Activated CD4-positive, alpha-beta memory T cell treated with anti-CD3 and anti-CD28 coated beads, Interleukin-2, amount 10 ng/mL, durations not matched to agents 7 days and 5 days (primary cell): ENCODE measurements at regions not wholly inside any gene's neighbourhood (a gene's known extent, or its start where the extent isn't known, plus 50 kb on each side); places are given as distances from the start of the nearest gene placed in this dataset.
A peak's percentile ranks its signal among the peaks of the same experiment; 100 is the strongest.

Experiments
- CTCF ChIA-PET: fragments of 350-600 bp; sonication (Branson Sonifier 250); formaldehyde crosslinking; loops from one replicate; lab custom pipeline; 2021; ENCODE audit warnings: antibody characterized with exemption, inconsistent platforms; lab: Charles Lee
- POLR2A ChIA-PET: fragments of 350-600 bp; sonication (Branson Sonifier 250); formaldehyde crosslinking; loops from one replicate; lab custom pipeline; 2021; ENCODE audit warnings: antibody characterized with exemption; lab: Charles Lee
- DNase-seq: peaks from one replicate; pipeline ENCODE4 v3.0.0-alpha.2; 2020
- H3K27ac Mint-ChIP-seq: one replicate; pipeline ENCODE4 v1.8.0; 2021; ENCODE audit warnings: mild to moderate bottlenecking, mixed read lengths
- H3K27me3 Mint-ChIP-seq: one replicate; pipeline ENCODE4 v1.8.0; 2021; ENCODE audit warnings: mixed read lengths
- H3K36me3 Mint-ChIP-seq: one replicate; pipeline ENCODE4 v1.8.0; 2021; ENCODE audit warnings: low read depth, mixed read lengths
- H3K4me1 Mint-ChIP-seq: one replicate; pipeline ENCODE4 v1.8.0; 2021; ENCODE audit warnings: mixed read lengths
- H3K4me3 Mint-ChIP-seq: one replicate; pipeline ENCODE4 v1.8.0; 2021; ENCODE audit warnings: mild to moderate bottlenecking, mixed read lengths
- H3K9me3 Mint-ChIP-seq: one replicate; pipeline ENCODE4 v1.8.0; 2021; ENCODE audit warnings: mixed read lengths

DNA sequence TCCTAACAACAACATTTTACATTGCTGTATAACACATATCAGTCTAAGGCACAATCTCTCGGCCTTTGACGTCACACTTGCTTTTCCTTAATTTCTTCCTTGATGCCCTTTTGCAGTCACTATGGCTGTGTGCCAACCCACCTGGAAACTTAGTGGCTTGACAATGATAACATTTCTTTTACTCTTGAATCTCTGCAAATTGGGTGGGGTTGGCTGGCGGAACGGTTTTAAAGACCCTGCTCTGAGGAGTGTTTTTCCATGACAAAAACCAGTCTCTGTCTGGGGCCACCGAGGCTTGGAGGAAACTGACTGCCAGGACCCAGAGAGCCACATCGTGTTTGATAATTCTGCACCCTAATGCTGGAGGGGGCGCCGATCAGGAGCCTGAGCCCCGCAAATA is 115.6 kb downstream of the KLF13 start:
- no peaks in the 10 kb centered on the region for H3K9me3 Mint-ChIP-seq
- POLR2A ChIA-PET: interaction anchor here (0.6 to 2.5 kb wide), 3 partner anchors 11 to 116 kb away, joined by 3 to 8 read pairs (median 3); partner anchors contain the start of gene KLF13
- H3K27me3 Mint-ChIP-seq: no peaks in the 10 kb centered on the region
- peaks cover 56% of the 10 kb centered on the region for H3K4me1 Mint-ChIP-seq
- peak overlapping the region; percentile 31 for H3K4me3 Mint-ChIP-seq
- H3K36me3 Mint-ChIP-seq: no peaks in the 10 kb centered on the region
- CTCF ChIA-PET: interaction anchor here (0.9 to 12.9 kb wide), 3 partner anchors 12 to 79 kb away, joined by 3 to 162 read pairs (median 117); no protein-coding TSS in a partner anchor
- no peak for DNase-seq
- H3K27ac Mint-ChIP-seq: no peak overlapping the region

DNA sequence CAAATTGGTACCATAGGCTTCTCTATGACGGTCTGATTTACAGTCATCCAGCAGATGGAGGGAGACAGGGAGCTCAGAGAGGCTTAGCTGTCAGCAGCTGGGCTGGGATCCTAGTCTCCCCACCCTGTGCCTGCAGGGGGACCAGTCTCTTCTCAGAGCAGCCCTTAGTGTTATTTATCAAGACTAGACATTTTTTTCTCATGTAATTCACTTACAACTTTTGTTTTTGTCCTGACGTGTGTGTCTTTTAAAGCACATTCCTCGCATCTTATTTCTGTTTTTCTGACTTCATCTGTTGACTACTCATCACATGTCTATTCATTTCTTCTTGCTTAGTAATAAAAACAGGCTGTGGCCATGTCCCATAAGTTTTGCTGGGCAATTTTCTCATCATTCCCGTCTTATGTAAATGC is 116.1 kb downstream of the KLF13 start:
- peaks cover 51% of the 10 kb centered on the region for H3K4me1 Mint-ChIP-seq
- DNase-seq: no peak
- CTCF ChIA-PET: interaction anchor here (0.6 to 12.9 kb wide), 4 partner anchors 8 to 80 kb away, joined by 3 to 162 read pairs (median 6); no protein-coding TSS in a partner anchor

DNA sequence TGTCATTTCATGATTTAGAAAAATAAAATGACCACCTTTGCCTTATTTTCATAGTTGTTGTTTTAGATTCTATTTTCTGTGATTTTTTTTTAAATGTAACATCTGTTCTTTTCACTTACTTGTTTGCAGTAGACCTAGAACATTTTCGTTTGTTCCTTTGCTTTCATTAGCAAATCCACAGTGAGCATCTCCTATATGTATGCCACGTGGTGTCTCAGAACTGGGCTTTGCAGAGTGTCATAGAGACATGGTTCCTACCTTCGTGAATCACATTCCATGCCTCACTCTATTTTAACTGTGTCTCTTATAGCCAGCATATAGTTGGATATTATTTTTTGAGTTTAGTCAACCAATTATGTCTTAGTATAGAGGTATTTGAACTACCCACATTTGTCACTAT is 118.2 kb downstream of the KLF13 start:
- H3K36me3 Mint-ChIP-seq: no peaks in the 10 kb centered on the region
- no peaks in the 10 kb centered on the region for H3K27me3 Mint-ChIP-seq
- DNase-seq: no peak
- peaks cover 4% of the 10 kb centered on the region for H3K9me3 Mint-ChIP-seq
- peaks cover 41% of the 10 kb centered on the region for H3K4me1 Mint-ChIP-seq
- CTCF ChIA-PET: interaction anchor here (0.7 to 2.0 kb wide), 3 partner anchors 10 to 110 kb away, joined by 3 to 9 read pairs (median 3); no protein-coding TSS in a partner anchor
- POLR2A ChIA-PET: interaction anchor here (1.0 to 1.5 kb wide), 2 partner anchors 9 to 11 kb away, joined by 3 to 7 read pairs; no protein-coding TSS in a partner anchor
- H3K4me3 Mint-ChIP-seq: no peak overlapping the region
- H3K27ac Mint-ChIP-seq: no peak overlapping the region

More for the DNA sequence above, 116.1 kb downstream of the KLF13 start:
- no peaks in the 10 kb centered on the region for H3K27me3 Mint-ChIP-seq
- no peak overlapping the region for H3K27ac Mint-ChIP-seq
- POLR2A ChIA-PET: interaction anchor here (1.6 kb wide), 1 partner anchor 10 kb away, joined by 3 read pairs; no protein-coding TSS in a partner anchor
- H3K36me3 Mint-ChIP-seq: no peaks in the 10 kb centered on the region
- H3K4me3 Mint-ChIP-seq: peak overlapping the region; percentile 31
- H3K9me3 Mint-ChIP-seq: no peaks in the 10 kb centered on the region

GRCh38 chr15:31446546-31446945 is 119.9 kb downstream of the KLF13 start:
- Mint-ChIP-seq H3K36me3 (no peaks in the 10 kb centered on the region), H3K27ac (no peak overlapping the region), H3K4me1 (peaks cover 33% of the 10 kb centered on the region), H3K27me3 (no peaks in the 10 kb centered on the region), H3K4me3 (no peak overlapping the region), H3K9me3 (peaks cover 4% of the 10 kb centered on the region)
- ChIA-PET POLR2A (no interaction called here), CTCF (no interaction called here)
- DNase-seq: no peak

DNA sequence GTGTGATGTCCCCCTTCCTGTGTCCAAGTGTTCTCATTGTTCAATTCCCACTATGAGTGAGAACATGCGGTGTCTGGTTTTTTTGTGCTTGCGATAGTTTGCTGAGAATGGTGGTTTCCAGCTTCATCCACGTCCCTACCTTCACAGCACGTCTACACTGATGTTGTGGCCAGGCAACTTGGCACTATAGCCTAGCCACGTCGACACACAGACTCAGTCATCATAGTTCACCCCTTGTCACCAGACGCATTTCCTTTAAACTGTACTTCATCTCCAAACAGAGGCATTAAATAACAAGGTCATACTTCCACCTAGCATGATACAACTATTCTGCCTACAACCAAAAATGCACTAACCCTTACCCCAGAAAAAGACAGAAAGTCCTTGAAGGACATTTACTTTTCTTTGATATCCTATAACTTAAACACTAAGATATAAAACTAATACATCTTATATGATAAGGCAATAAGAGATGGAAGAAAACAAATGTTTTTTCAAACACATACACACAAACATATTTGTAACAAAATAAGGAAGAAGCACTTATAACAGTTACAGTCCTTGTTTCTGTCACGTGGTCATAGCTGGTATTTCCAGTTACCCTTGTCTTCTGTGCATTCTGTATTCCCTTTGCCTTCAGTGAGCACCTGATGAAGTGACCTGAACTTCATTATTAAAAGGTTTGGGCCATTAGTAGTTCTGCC is 121.4 kb downstream of the KLF13 start:
- Mint-ChIP-seq H3K4me1 (peaks cover 21% of the 10 kb centered on the region), H3K4me3 (no peak overlapping the region), H3K36me3 (no peaks in the 10 kb centered on the region), H3K9me3 (peaks cover 4% of the 10 kb centered on the region), H3K27me3 (no peaks in the 10 kb centered on the region), H3K27ac (no peak overlapping the region)
- POLR2A ChIA-PET: no interaction called here
- no peak for DNase-seq
- CTCF ChIA-PET: no interaction called here

GRCh38 chr15:31448635-31448979 is 122.0 kb downstream of the KLF13 start:
- peaks cover 17% of the 10 kb centered on the region for H3K4me1 Mint-ChIP-seq
- peaks cover 4% of the 10 kb centered on the region for H3K9me3 Mint-ChIP-seq
- H3K36me3 Mint-ChIP-seq: no peaks in the 10 kb centered on the region
- no peak for DNase-seq
- ChIA-PET POLR2A (no interaction called here), CTCF (no interaction called here)
- no peak overlapping the region for H3K27ac Mint-ChIP-seq
- no peak overlapping the region for H3K4me3 Mint-ChIP-seq
- no peaks in the 10 kb centered on the region for H3K27me3 Mint-ChIP-seq

DNA sequence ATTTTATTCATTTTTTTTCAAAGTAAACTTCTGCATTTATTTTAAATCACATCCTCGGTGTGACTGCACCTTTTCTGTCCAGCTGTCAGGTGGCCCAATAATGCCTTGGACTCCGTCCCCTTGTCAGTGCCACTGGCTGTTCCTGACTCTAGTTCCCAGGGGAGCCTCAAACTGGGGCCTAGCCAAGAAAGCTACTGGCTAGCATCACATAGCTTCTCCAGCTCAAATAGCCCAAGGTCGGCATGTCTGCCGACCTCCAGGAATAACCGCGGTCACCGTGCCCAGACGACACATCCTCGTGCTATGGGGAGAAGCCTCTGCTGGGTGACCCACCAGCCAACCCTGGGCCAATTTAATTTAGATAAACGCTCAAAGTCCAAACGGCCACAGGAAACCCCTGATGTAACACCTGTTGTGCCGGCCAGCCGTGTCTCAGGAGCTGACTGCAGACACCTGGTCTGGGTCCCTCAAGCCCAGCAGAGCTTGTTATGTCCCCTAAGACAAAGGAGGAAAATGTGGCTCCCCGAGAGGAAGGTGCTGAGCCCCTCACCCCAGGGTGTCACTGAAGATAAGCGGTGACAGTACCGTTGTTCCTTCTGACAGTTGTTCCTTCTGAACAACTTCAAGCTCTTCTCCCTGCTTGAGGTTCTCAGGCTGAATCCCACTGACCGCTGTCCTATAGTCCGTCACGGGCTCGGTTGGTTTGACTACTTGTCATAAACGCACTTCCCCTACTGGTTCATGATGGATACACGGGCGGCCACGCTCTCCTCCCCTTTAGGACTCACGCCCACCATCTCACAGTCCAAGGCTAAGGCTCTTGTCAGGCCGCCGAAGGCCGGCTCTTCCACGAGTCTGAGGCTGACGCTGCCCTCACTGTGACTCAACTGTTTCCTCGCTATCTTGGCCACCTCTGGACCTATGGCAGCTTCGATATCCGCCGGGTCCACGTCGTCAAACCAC is 126.2 kb downstream of the KLF13 start:
- no peak overlapping the region for H3K27ac Mint-ChIP-seq
- no peak overlapping the region for H3K4me3 Mint-ChIP-seq
- peaks cover 6% of the 10 kb centered on the region for H3K36me3 Mint-ChIP-seq
- H3K4me1 Mint-ChIP-seq: peaks cover 13% of the 10 kb centered on the region
- no peaks in the 10 kb centered on the region for H3K27me3 Mint-ChIP-seq
- no peak for DNase-seq
- CTCF ChIA-PET: no interaction called here
- POLR2A ChIA-PET: interaction anchor here (0.7 to 1.6 kb wide), 3 partner anchors 11 to 20 kb away, joined by 3 to 5 read pairs (median 5); no protein-coding TSS in a partner anchor
- H3K9me3 Mint-ChIP-seq: peaks cover 9% of the 10 kb centered on the region

- POLR2A ChIA-PET: interaction anchor here (1.3 kb wide), 1 partner anchor 12 kb away, joined by 3 read pairs; no protein-coding TSS in a partner anchor
Observed at GRCh38 chr15:31453558-31454318, 127.1 kb downstream of the KLF13 start.

GRCh38 chr15:31455499-31455898 is 128.9 kb downstream of the KLF13 start:
- DNase-seq: no peak
- Mint-ChIP-seq H3K36me3 (peaks cover 6% of the 10 kb centered on the region), H3K4me1 (peaks cover 19% of the 10 kb centered on the region), H3K4me3 (no peak overlapping the region), H3K27ac (no peak overlapping the region), H3K27me3 (no peaks in the 10 kb centered on the region), H3K9me3 (peaks cover 5% of the 10 kb centered on the region)
- ChIA-PET POLR2A (interaction anchor here (1.6 kb wide), 1 partner anchor 20 kb away, joined by 4 read pairs; no protein-coding TSS in a partner anchor), CTCF (interaction anchor here (1.1 to 2.0 kb wide), 6 partner anchors 15 to 152 kb away, joined by 3 to 6 read pairs (median 4); no protein-coding TSS in a partner anchor)

More at GRCh38 chr15:31453558-31454318, 127.1 kb downstream of the KLF13 start:
- H3K36me3 Mint-ChIP-seq: peaks cover 6% of the 10 kb centered on the region
- H3K4me3 Mint-ChIP-seq: no peak overlapping the region
- peaks cover 9% of the 10 kb centered on the region for H3K9me3 Mint-ChIP-seq
- H3K27ac Mint-ChIP-seq: no peak overlapping the region
- peaks cover 11% of the 10 kb centered on the region for H3K4me1 Mint-ChIP-seq
- no peak for DNase-seq
- H3K27me3 Mint-ChIP-seq: no peaks in the 10 kb centered on the region
- CTCF ChIA-PET: interaction anchor here (1.2 to 1.6 kb wide), 2 partner anchors 16 to 35 kb away, joined by 4 read pairs; no protein-coding TSS in a partner anchor

- Mint-ChIP-seq H3K4me3 (no peak overlapping the region), H3K27me3 (no peaks in the 10 kb centered on the region), H3K4me1 (peaks cover 22% of the 10 kb centered on the region), H3K36me3 (peaks cover 6% of the 10 kb centered on the region), H3K9me3 (peaks cover 5% of the 10 kb centered on the region), H3K27ac (no peak overlapping the region)
- POLR2A ChIA-PET: interaction anchor here (0.6 kb wide), 1 partner anchor 91 kb away, joined by 3 read pairs; no protein-coding TSS in a partner anchor
- no peak for DNase-seq
- CTCF ChIA-PET: interaction anchor here (1.2 to 2.0 kb wide), 3 partner anchors 16 to 153 kb away, joined by 3 to 4 read pairs (median 4); no protein-coding TSS in a partner anchor
Observed at GRCh38 chr15:31456354-31457060, 129.9 kb downstream of the KLF13 start.

- H3K27me3 Mint-ChIP-seq: no peaks in the 10 kb centered on the region
- H3K4me3 Mint-ChIP-seq: no peak overlapping the region
- H3K36me3 Mint-ChIP-seq: peaks cover 6% of the 10 kb centered on the region
- ChIA-PET CTCF (interaction anchor here (1.4 kb wide), 1 partner anchor 31 kb away, joined by 4 read pairs; no protein-coding TSS in a partner anchor), POLR2A (interaction anchor here (1.3 kb wide), 1 partner anchor 20 kb away, joined by 3 read pairs; no protein-coding TSS in a partner anchor)
- peaks cover 22% of the 10 kb centered on the region for H3K4me1 Mint-ChIP-seq
- no peak overlapping the region for H3K27ac Mint-ChIP-seq
- no peak for DNase-seq
- H3K9me3 Mint-ChIP-seq: peaks cover 5% of the 10 kb centered on the region
Observed at GRCh38 chr15:31457161-31457560, 130.5 kb downstream of the KLF13 start.
